ENCODE measurements at regions not wholly inside any gene's neighbourhood (a gene's known extent, or its start where the extent isn't known, plus 50 kb on each side); places are given as distances from the start of the nearest gene placed in this dataset.

DNA sequence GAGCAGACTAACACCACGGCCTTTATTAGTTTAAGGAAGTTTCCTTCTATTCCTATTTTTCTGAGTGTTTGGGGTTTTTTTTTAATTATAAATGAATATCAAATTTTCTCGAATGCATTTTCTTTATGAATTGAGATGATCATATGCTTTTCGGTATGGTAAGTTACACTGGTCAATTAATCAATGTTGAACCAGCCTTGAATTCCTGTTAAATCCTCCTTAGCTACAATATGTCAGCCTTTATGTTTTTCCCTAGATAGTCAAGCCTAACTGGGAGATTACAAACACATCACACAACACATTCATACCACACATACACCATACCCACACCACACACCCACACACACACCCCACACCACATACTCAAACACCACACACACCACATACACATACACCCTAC lies 247.6 kb downstream of the BRD1 start:
- Histone ChIP-seq H2AFZ (ENCODE audit: low read depth, low read length, severe bottlenecking) (no peak overlapping the region), H3K4me2 (ENCODE audit: low read depth, low read length, poor library complexity, severe bottlenecking) (no peak overlapping the region), H3K4me3 (ENCODE audit: insufficient read depth, low read length, poor library complexity, severe bottlenecking) (no peak overlapping the region), H3K9me2 (replicated peaks; ENCODE audit: insufficient read depth, low read length) (no peaks in the 10 kb centered on the region), H3K9me3 (ENCODE audit: insufficient read depth, low read length) (no peaks in the 10 kb centered on the region), H4K20me1 (ENCODE audit: low read depth, low read length) (no peaks in the 10 kb centered on the region), H3K27me3 (ENCODE audit: low read length) (no peaks in the 10 kb centered on the region), H3K79me2 (ENCODE audit: insufficient read depth, low read length) (no peaks in the 10 kb centered on the region), H3F3A (ENCODE audit: insufficient read depth) (no peaks in the 10 kb centered on the region), H3K36me3 (ENCODE audit: low read length) (no peaks in the 10 kb centered on the region), H3K9ac (ENCODE audit: low read length) (no peak overlapping the region), H3K27ac (ENCODE audit: low read depth, low read length) (no peak overlapping the region)
- TF ChIP-seq EZH2phosphoT487 (conservative IDR thresholded peaks at IDR 0.05; ENCODE audit: low read length), result no peak
- TF ChIP-seq, protein P1, sequence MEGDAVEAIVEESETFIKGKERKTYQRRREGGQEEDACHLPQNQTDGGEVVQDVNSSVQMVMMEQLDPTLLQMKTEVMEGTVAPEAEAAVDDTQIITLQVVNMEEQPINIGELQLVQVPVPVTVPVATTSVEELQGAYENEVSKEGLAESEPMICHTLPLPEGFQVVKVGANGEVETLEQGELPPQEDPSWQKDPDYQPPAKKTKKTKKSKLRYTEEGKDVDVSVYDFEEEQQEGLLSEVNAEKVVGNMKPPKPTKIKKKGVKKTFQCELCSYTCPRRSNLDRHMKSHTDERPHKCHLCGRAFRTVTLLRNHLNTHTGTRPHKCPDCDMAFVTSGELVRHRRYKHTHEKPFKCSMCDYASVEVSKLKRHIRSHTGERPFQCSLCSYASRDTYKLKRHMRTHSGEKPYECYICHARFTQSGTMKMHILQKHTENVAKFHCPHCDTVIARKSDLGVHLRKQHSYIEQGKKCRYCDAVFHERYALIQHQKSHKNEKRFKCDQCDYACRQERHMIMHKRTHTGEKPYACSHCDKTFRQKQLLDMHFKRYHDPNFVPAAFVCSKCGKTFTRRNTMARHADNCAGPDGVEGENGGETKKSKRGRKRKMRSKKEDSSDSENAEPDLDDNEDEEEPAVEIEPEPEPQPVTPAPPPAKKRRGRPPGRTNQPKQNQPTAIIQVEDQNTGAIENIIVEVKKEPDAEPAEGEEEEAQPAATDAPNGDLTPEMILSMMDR (IDR thresholded peaks at IDR 0.05; ENCODE audit: insufficient read depth, low read length, poor library complexity, severe bottlenecking), result no peak

DNA sequence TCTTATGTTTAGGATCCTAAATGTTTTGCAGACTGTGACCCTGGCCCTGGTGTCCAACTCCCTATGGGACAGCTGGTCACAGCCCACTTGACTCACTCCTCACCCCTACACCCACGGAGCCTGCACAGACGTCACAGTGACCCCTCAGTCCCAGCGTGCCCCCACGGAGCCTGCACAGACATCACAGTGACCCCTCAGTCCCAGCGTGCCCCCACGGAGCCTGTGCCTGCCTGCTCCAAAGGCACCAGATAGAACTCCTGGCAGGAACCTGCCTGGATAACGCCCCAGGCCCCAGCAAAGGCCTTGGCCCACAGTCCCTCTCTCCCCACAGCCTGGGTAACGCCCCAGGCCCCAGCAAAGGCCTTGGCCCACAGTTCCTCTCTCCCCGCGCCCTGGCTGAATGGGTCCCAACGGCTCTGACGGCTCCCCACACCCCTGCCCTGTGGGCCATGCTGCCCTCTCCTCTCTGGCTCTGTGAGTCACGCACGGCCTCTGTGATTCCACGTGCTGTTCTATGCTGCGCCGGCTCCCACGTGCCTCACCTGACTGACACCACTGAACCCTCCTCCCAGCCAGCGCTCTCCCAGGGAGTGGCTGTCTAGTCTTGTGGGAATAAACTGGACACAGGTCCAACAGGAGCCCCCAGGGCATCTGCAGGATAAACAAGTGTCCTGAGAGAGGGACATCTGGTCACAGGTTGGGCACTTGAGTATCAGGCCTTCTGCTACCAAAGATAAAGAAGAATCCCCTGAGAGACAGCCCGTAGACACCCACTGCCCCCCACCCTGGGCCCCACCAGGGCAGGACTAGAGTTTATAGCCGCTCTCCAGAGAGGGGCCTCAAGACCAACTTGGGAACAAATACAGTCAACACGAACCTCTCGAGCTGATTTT lies 250.3 kb downstream of the BRD1 start:
- Histone ChIP-seq H3K36me3 (ENCODE audit: low read length) (no peaks in the 10 kb centered on the region), H3F3A (ENCODE audit: insufficient read depth) (no peaks in the 10 kb centered on the region), H3K9me2 (replicated peaks; ENCODE audit: insufficient read depth, low read length) (no peaks in the 10 kb centered on the region), H3K79me2 (ENCODE audit: insufficient read depth, low read length) (no peaks in the 10 kb centered on the region), H4K20me1 (ENCODE audit: low read depth, low read length) (no peaks in the 10 kb centered on the region), H3K4me3 (ENCODE audit: insufficient read depth, low read length, poor library complexity, severe bottlenecking) (no peak overlapping the region), H3K27ac (ENCODE audit: low read depth, low read length) (no peak overlapping the region), H3K9ac (ENCODE audit: low read length) (no peak overlapping the region), H2AFZ (ENCODE audit: low read depth, low read length, severe bottlenecking) (no peak overlapping the region), H3K9me3 (ENCODE audit: insufficient read depth, low read length) (no peaks in the 10 kb centered on the region), H3K27me3 (ENCODE audit: low read length) (no peaks in the 10 kb centered on the region), H3K4me2 (ENCODE audit: low read depth, low read length, poor library complexity, severe bottlenecking) (no peak overlapping the region)
- no peak for TF ChIP-seq EZH2phosphoT487 (conservative IDR thresholded peaks at IDR 0.05; ENCODE audit: low read length)
- TF ChIP-seq, protein P1 (IDR thresholded peaks at IDR 0.05; ENCODE audit: insufficient read depth, low read length, poor library complexity, severe bottlenecking), result no peak

DNA sequence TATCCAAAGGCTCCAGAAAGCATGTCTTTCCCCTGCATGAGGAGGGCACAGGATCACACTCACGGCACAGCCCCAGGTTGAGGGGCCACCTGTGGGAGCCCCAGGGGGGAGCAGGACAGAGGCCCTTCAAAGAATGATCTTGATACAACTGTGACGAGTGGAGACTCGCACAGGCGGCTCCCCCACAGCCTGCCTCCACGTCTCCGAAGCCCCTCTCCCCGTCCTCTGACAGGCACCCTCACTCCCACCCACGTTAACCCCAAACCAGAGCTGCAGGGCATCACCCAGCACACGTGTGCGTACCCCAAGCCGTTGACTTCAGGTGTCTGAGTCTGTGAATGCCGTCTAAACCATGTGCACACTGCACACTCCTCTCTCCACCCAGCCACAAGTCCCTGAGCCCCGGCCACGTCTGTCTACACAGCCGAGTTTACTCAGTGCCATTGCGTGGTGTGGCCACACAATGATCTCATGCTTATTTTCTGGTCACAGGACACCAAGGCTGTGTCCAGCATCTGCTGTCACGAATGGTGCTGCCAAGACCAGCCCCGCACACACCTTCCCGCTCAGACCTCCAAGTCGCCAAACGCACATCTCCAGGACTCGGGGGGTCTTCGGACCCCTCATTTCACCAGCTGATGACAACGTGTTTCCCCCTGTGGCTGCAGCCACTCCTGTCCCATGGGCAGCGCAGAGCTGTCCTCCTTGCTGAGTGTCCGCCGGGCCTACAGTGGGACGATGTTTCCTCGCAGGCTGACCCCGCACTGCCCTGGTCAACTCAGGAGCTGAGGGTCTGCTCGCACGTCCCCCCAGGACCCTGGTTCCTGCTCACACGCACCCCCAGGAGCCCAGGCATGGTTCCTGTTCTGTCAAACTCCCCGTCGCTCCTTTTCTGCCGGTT lies 251.2 kb downstream of the BRD1 start:
- no peak overlapping the region for H3K9ac ChIP-seq (ENCODE audit: low read length)
- no peaks in the 10 kb centered on the region for H3K79me2 ChIP-seq (ENCODE audit: insufficient read depth, low read length)
- no peaks in the 10 kb centered on the region for H3F3A ChIP-seq (ENCODE audit: insufficient read depth)
- H3K27me3 ChIP-seq (ENCODE audit: low read length), result no peaks in the 10 kb centered on the region
- TF ChIP-seq EZH2phosphoT487 (conservative IDR thresholded peaks at IDR 0.05; ENCODE audit: low read length), result no peak
- TF ChIP-seq, protein P1 (IDR thresholded peaks at IDR 0.05; ENCODE audit: insufficient read depth, low read length, poor library complexity, severe bottlenecking), result no peak
- no peak overlapping the region for H2AFZ ChIP-seq (ENCODE audit: low read depth, low read length, severe bottlenecking)
- no peaks in the 10 kb centered on the region for H3K36me3 ChIP-seq (ENCODE audit: low read length)
- no peaks in the 10 kb centered on the region for H4K20me1 ChIP-seq (ENCODE audit: low read depth, low read length)
- no peak overlapping the region for H3K4me2 ChIP-seq (ENCODE audit: low read depth, low read length, poor library complexity, severe bottlenecking)
- no peaks in the 10 kb centered on the region for H3K9me3 ChIP-seq (ENCODE audit: insufficient read depth, low read length)
- no peak overlapping the region for H3K27ac ChIP-seq (ENCODE audit: low read depth, low read length)
- no peaks in the 10 kb centered on the region for H3K9me2 ChIP-seq (replicated peaks; ENCODE audit: insufficient read depth, low read length)
- no peak overlapping the region for H3K4me3 ChIP-seq (ENCODE audit: insufficient read depth, low read length, poor library complexity, severe bottlenecking)
